K562 (cell line): ENCODE measurements at regions not wholly inside any gene's neighbourhood (a gene's known extent, or its start where the extent isn't known, plus 50 kb on each side); places are given as distances from the start of the nearest gene placed in this dataset.

Experiments
- CTCF ChIP-seq, 3 experiments: IDR thresholded peaks in 2 of 3; conservative IDR thresholded peaks in 1 of 3; 2 replicates each; pipeline ENCODE4 v1.5.1; 2011 to 2012; ENCODE audit warnings: low read length in 3 of 3, mild to moderate bottlenecking in 3 of 3, control low read depth in 2 of 3, improper control_type of control experiment in 1 of 3, inconsistent platforms in 1 of 3, low read depth in 1 of 3, mixed read lengths in 1 of 3, moderate library complexity in 1 of 3; ENCODE audit not compliant: insufficient read depth in 2 of 3
- GABPA ChIP-seq: fragments of 200-800 bp; sonication (Bioruptor generic); conservative IDR thresholded peaks from 2 replicates; pipeline ENCODE4 v1.6.1; 2016; ENCODE audit warnings: low read depth, missing genetic modification characterization, missing compliant biosample characterization
- LARP7 ChIP-seq: fragments of 450-650 bp; IDR thresholded peaks from 2 replicates; pipeline ENCODE4 v1.6.1; 2016
- POLR2A ChIP-seq: fragments of 450-650 bp; conservative IDR thresholded peaks from 2 replicates; pipeline ENCODE4 v1.6.1; 2016
- ZNF384 ChIP-seq: IDR thresholded peaks from 2 replicates; pipeline ENCODE4 v1.6.1; 2012; ENCODE audit warnings: low read depth, low read length, improper control_type of control experiment

GRCh38 chr12:105766029-105766428 is 372.7 kb downstream of the NUAK1 start:
- no peak for TF ChIP-seq CTCF (IDR thresholded peaks at IDR 0.05 in 2 of 3, conservative IDR thresholded peaks at IDR 0.05 in 1 of 3; ENCODE audit: insufficient read depth in 2 of 3, low read depth in 1 of 3, low read length in 3 of 3)
- TF ChIP-seq LARP7: no peak
- no peak for TF ChIP-seq ZNF384
- TF ChIP-seq POLR2A: no peak
- TF ChIP-seq GABPA (tag): no peak
